CD8-positive, alpha-beta memory T cell (primary cell): ENCODE measurements at regions not wholly inside any gene's neighbourhood (a gene's known extent, or its start where the extent isn't known, plus 50 kb on each side); places are given as distances from the start of the nearest gene placed in this dataset.
"Not testable (repeated sequence)": the region's sequence is repeated elsewhere in the genome, so short reads cannot be mapped to it uniquely, and the experiment has no call there.

Experiments
- CTCF ChIA-PET: fragments of 350-600 bp; sonication (Branson Sonifier 250); formaldehyde crosslinking; loops from one replicate; lab custom pipeline; 2021; ENCODE audit warnings: antibody characterized with exemption; lab: Charles Lee
- POLR2A ChIA-PET: fragments of 350-600 bp; sonication (Branson Sonifier 250); formaldehyde crosslinking; loops from one replicate; lab custom pipeline; 2021; ENCODE audit warnings: antibody characterized with exemption; lab: Charles Lee
- DNase-seq, 5 donors: peaks; one replicate each; pipeline versions ENCODE4 v3.0.0 to v3.0.0-alpha.2; 2020 to 2022; ENCODE audit warnings: mixed read lengths in 1 of 5
- H3K27ac ChIP-seq: one replicate; pipeline ENCODE4 v1.7.0; 2013; ENCODE audit warnings: low read depth, mild to moderate bottlenecking, low read length, moderate library complexity
- H3K27me3 ChIP-seq: 2 replicates; pipeline ENCODE4 v1.7.0; 2013; ENCODE audit warnings: low read length, mild to moderate bottlenecking; ENCODE audit not compliant: insufficient read depth, poor library complexity, severe bottlenecking
- H3K36me3 ChIP-seq: 2 replicates; pipeline ENCODE4 v1.7.0; 2013; ENCODE audit warnings: mild to moderate bottlenecking, low read length, moderate library complexity; ENCODE audit not compliant: insufficient read depth
- H3K4me1 ChIP-seq: 2 replicates; pipeline ENCODE4 v1.7.0; 2013; ENCODE audit warnings: mild to moderate bottlenecking, low read length, moderate library complexity; ENCODE audit not compliant: insufficient read depth
- H3K4me3 ChIP-seq: 2 replicates; pipeline ENCODE4 v1.7.0; 2013; ENCODE audit warnings: mild to moderate bottlenecking, low read length
- H3K9me3 ChIP-seq: 2 replicates; pipeline ENCODE4 v1.7.0; 2013; ENCODE audit warnings: mild to moderate bottlenecking, low read length
- H3K27ac Mint-ChIP-seq, 8 donors: one replicate each; pipeline ENCODE4 v1.8.0; 2020 to 2021; ENCODE audit warnings: mixed read lengths in 8 of 8, mild to moderate bottlenecking in 6 of 8, inconsistent platforms in 3 of 8, moderate library complexity in 3 of 8
- H3K27me3 Mint-ChIP-seq, 2 donors: one replicate each; pipeline ENCODE4 v1.8.0; 2020 to 2021; ENCODE audit warnings: mixed read lengths in 2 of 2, mild to moderate bottlenecking in 1 of 2, moderate library complexity in 1 of 2
- H3K36me3 Mint-ChIP-seq, 3 donors: one replicate each; pipeline ENCODE4 v1.8.0; 2020 to 2021; ENCODE audit warnings: mixed read lengths in 3 of 3, inconsistent platforms in 1 of 3, mild to moderate bottlenecking in 1 of 3
- H3K4me1 Mint-ChIP-seq, 3 donors: one replicate each; pipeline ENCODE4 v1.8.0; 2020 to 2021; ENCODE audit warnings: mixed read lengths in 3 of 3, inconsistent platforms in 1 of 3, mild to moderate bottlenecking in 1 of 3
- H3K4me3 Mint-ChIP-seq, 7 donors: one replicate each; pipeline ENCODE4 v1.8.0; 2020 to 2021; ENCODE audit warnings: mixed read lengths in 7 of 7, mild to moderate bottlenecking in 6 of 7, moderate library complexity in 4 of 7, inconsistent platforms in 2 of 7
- H3K9me3 Mint-ChIP-seq, 5 donors: one replicate each; pipeline ENCODE4 v1.8.0; 2020 to 2022; ENCODE audit warnings: mixed read lengths in 5 of 5, mild to moderate bottlenecking in 3 of 5, moderate library complexity in 2 of 5, inconsistent platforms in 1 of 5

- H3K36me3 Mint-ChIP-seq: no peaks in the 10 kb centered on the region
- Histone ChIP-seq H3K27me3 (no peaks in the 10 kb centered on the region), H3K27ac (no peak overlapping the region), H3K4me1 (no peaks in the 10 kb centered on the region), H3K4me3 (no peak overlapping the region), H3K9me3 (no peaks in the 10 kb centered on the region), H3K36me3 (no peaks in the 10 kb centered on the region)
- H3K4me1 Mint-ChIP-seq: peaks cover 0 to 1% (median 0%) of the 10 kb centered on the region in 3 donors
- H3K27ac Mint-ChIP-seq: no peak overlapping the region
- H3K9me3 Mint-ChIP-seq: no peaks in the 10 kb centered on the region
- H3K27me3 Mint-ChIP-seq: peaks cover 0 to 6% of the 10 kb centered on the region in 2 donors
- no peak overlapping the region for H3K4me3 Mint-ChIP-seq
- CTCF ChIA-PET: no interaction called here
- POLR2A ChIA-PET: no interaction called here
- DNase-seq: no peak
Observed at GRCh38 chr5:168140241-168140640, 151.2 kb upstream of the WWC1 start.

- Mint-ChIP-seq H3K4me1 (no peaks in the 10 kb centered on the region), H3K9me3 (no peaks in the 10 kb centered on the region), H3K36me3 (no peaks in the 10 kb centered on the region), H3K4me3 (no peak overlapping the region), H3K27me3 (peaks cover 0 to 3% of the 10 kb centered on the region in 2 donors), H3K27ac (no peak overlapping the region)
- ChIA-PET CTCF (no interaction called here), POLR2A (no interaction called here)
- Histone ChIP-seq H3K9me3 (no peaks in the 10 kb centered on the region), H3K4me1 (no peaks in the 10 kb centered on the region), H3K4me3 (no peak overlapping the region), H3K27me3 (no peaks in the 10 kb centered on the region), H3K36me3 (no peaks in the 10 kb centered on the region), H3K27ac (no peak overlapping the region)
- no peak for DNase-seq
Observed at GRCh38 chr5:168142402-168142801, 149.0 kb upstream of the WWC1 start.

GRCh38 chr5:168143521-168143920 is 147.9 kb upstream of the WWC1 start:
- H3K9me3 Mint-ChIP-seq, POLR2A ChIA-PET, H3K27me3 ChIP-seq, H3K4me3 Mint-ChIP-seq, H3K4me1 Mint-ChIP-seq, H3K27me3 Mint-ChIP-seq, H3K9me3 ChIP-seq, H3K4me1 ChIP-seq, H3K27ac Mint-ChIP-seq, H3K36me3 Mint-ChIP-seq, CTCF ChIA-PET, H3K27ac ChIP-seq, H3K4me3 ChIP-seq, DNase-seq, H3K36me3 ChIP-seq: not testable (repeated sequence)

- Histone ChIP-seq H3K27ac (no peak overlapping the region), H3K36me3 (no peaks in the 10 kb centered on the region), H3K27me3 (no peaks in the 10 kb centered on the region), H3K9me3 (no peaks in the 10 kb centered on the region), H3K4me3 (no peak overlapping the region), H3K4me1 (no peaks in the 10 kb centered on the region)
- CTCF ChIA-PET: no interaction called here
- Mint-ChIP-seq H3K4me3 (no peak overlapping the region), H3K27ac (no peak overlapping the region), H3K36me3 (no peaks in the 10 kb centered on the region), H3K9me3 (peaks cover 0 to 3% (median 0%) of the 10 kb centered on the region in 5 donors), H3K27me3 (peaks cover 2 to 8% of the 10 kb centered on the region in 2 donors), H3K4me1 (no peaks in the 10 kb centered on the region)
- POLR2A ChIA-PET: no interaction called here
- DNase-seq: no peak
Observed at GRCh38 chr5:168147106-168147505, 144.3 kb upstream of the WWC1 start.

GRCh38 chr5:168147568-168148360 is 143.7 kb upstream of the WWC1 start:
- H3K4me1 Mint-ChIP-seq: no peaks in the 10 kb centered on the region
- no peaks in the 10 kb centered on the region for H3K4me1 ChIP-seq
- peaks cover 2 to 13% of the 10 kb centered on the region in 2 donors for H3K27me3 Mint-ChIP-seq
- H3K9me3 Mint-ChIP-seq: peaks cover 0 to 3% (median 0%) of the 10 kb centered on the region in 5 donors
- H3K4me3 Mint-ChIP-seq: no peak overlapping the region
- H3K27ac Mint-ChIP-seq: no peak overlapping the region
- ChIA-PET CTCF (no interaction called here), POLR2A (no interaction called here)
- no peak for DNase-seq
- no peak overlapping the region for H3K27ac ChIP-seq
- no peaks in the 10 kb centered on the region for H3K36me3 ChIP-seq
- H3K4me3 ChIP-seq: no peak overlapping the region
- no peaks in the 10 kb centered on the region for H3K36me3 Mint-ChIP-seq
- no peaks in the 10 kb centered on the region for H3K27me3 ChIP-seq
- no peaks in the 10 kb centered on the region for H3K9me3 ChIP-seq

- H3K27ac ChIP-seq: no peak overlapping the region
- CTCF ChIA-PET: no interaction called here
- Mint-ChIP-seq H3K27ac (no peak overlapping the region), H3K27me3 (peaks cover 4 to 17% of the 10 kb centered on the region in 2 donors), H3K4me3 (no peak overlapping the region), H3K36me3 (no peaks in the 10 kb centered on the region), H3K9me3 (peaks cover 0 to 3% (median 0%) of the 10 kb centered on the region in 5 donors), H3K4me1 (no peaks in the 10 kb centered on the region)
- no peak for DNase-seq
- H3K4me1 ChIP-seq: no peaks in the 10 kb centered on the region
- H3K4me3 ChIP-seq: no peak overlapping the region
- no peaks in the 10 kb centered on the region for H3K9me3 ChIP-seq
- POLR2A ChIA-PET: no interaction called here
- H3K27me3 ChIP-seq: no peaks in the 10 kb centered on the region
- no peaks in the 10 kb centered on the region for H3K36me3 ChIP-seq
Observed at GRCh38 chr5:168151041-168151440, 140.4 kb upstream of the WWC1 start.

GRCh38 chr5:168152660-168153059 is 138.8 kb upstream of the WWC1 start:
- Histone ChIP-seq H3K4me1 (no peaks in the 10 kb centered on the region), H3K4me3 (no peak overlapping the region), H3K9me3 (no peaks in the 10 kb centered on the region), H3K27ac (no peak overlapping the region), H3K36me3 (no peaks in the 10 kb centered on the region), H3K27me3 (no peaks in the 10 kb centered on the region)
- H3K27me3 Mint-ChIP-seq: peaks cover 7 to 17% of the 10 kb centered on the region in 2 donors
- no peaks in the 10 kb centered on the region for H3K36me3 Mint-ChIP-seq
- peaks cover 0 to 3% (median 0%) of the 10 kb centered on the region in 5 donors for H3K9me3 Mint-ChIP-seq
- no peaks in the 10 kb centered on the region for H3K4me1 Mint-ChIP-seq
- no peak for DNase-seq
- ChIA-PET POLR2A (no interaction called here), CTCF (no interaction called here)
- no peak overlapping the region for H3K4me3 Mint-ChIP-seq
- no peak overlapping the region for H3K27ac Mint-ChIP-seq

GRCh38 chr5:168153263-168153875 is 138.1 kb upstream of the WWC1 start:
- Mint-ChIP-seq H3K27me3 (peaks cover 7 to 16% of the 10 kb centered on the region in 2 donors), H3K4me3 (no peak overlapping the region), H3K9me3 (peaks cover 0 to 3% (median 0%) of the 10 kb centered on the region in 5 donors), H3K4me1 (no peaks in the 10 kb centered on the region), H3K36me3 (no peaks in the 10 kb centered on the region), H3K27ac (no peak overlapping the region)
- CTCF ChIA-PET: no interaction called here
- Histone ChIP-seq H3K27me3 (no peaks in the 10 kb centered on the region), H3K27ac (no peak overlapping the region), H3K4me3 (no peak overlapping the region), H3K36me3 (no peaks in the 10 kb centered on the region), H3K4me1 (no peaks in the 10 kb centered on the region), H3K9me3 (no peaks in the 10 kb centered on the region)
- POLR2A ChIA-PET: no interaction called here
- no peak for DNase-seq
